ENCODE measurements at regions not wholly inside any gene's neighbourhood (a gene's known extent, or its start where the extent isn't known, plus 50 kb on each side); places are given as distances from the start of the nearest gene placed in this dataset.

GRCh38 chr13:94917824-94918223, 205.5 kb upstream of the SOX21 start:
- Histone ChIP-seq H4K8ac (ENCODE audit: low read depth in 2 of 2, low read length in 2 of 2) (no peak overlapping the region), H2AK9ac (replicated peaks; ENCODE audit: low read depth, low read length, poor library complexity) (no peak overlapping the region), H3K27me3 (ENCODE audit: control insufficient read depth, insufficient read depth, low read length) (no peaks in the 10 kb centered on the region; the same call in 1 of the 2 replicates), H3K4me2 (ENCODE audit: low read depth, low read length) (no peak overlapping the region), H3K4ac (ENCODE audit: low read depth, low read length) (no peak overlapping the region), H3K27ac (ENCODE audit: insufficient read depth, low read length) (no peak overlapping the region), H4K5ac (ENCODE audit: low read depth, low read length) (no peak overlapping the region), H3K79me1 (ENCODE audit: low read depth in 1 of 2, low read length in 2 of 2) (no peaks in the 10 kb centered on the region), H2BK120ac (ENCODE audit: low read depth, low read length) (no peak overlapping the region), H3K56ac (ENCODE audit: extremely low read depth, insufficient read depth, low read length) (no peak overlapping the region), H2BK5ac (ENCODE audit: low read depth, low read length, poor library complexity, severe bottlenecking) (no peak overlapping the region), H3K9me1 (ENCODE audit: insufficient read depth, low read length) (no peaks in the 10 kb centered on the region), H3K4me3 (ENCODE audit: insufficient read depth, low read depth, low read length) (no peak overlapping the region), H3K18ac (ENCODE audit: low read depth, low read length) (no peak overlapping the region), H3K9me3 (ENCODE audit: control insufficient read depth, insufficient read depth, low read length) (no peaks in the 10 kb centered on the region), H4K20me1 (ENCODE audit: insufficient read depth, low read length) (no peaks in the 10 kb centered on the region), H2AK5ac (ENCODE audit: low read depth, low read length) (no peak overlapping the region), H3K14ac (replicated peaks; ENCODE audit: low read depth, low read length) (no peak overlapping the region), H3K4me1 (ENCODE audit: control insufficient read depth, insufficient read depth, low read length) (no peaks in the 10 kb centered on the region), H2BK15ac (ENCODE audit: low read depth, low read length) (no peak overlapping the region), H3K36me3 (ENCODE audit: control insufficient read depth, insufficient read depth, low read length) (no peaks in the 10 kb centered on the region), H2AFZ (replicated peaks; ENCODE audit: low read length, poor library complexity) (no peak overlapping the region), H2BK20ac (ENCODE audit: low read depth, low read length) (no peak overlapping the region), H3K9ac (ENCODE audit: low read depth, low read length) (no peak overlapping the region), H4K91ac (ENCODE audit: insufficient read depth, low read depth, low read length) (no peak overlapping the region), H3K23ac (ENCODE audit: low read depth, low read length) (no peak overlapping the region)
- ATAC-seq (ENCODE audit: low read depth) (no peak), DNase-seq (no peak)
- BruUV-seq (replicated peaks): no TSS peak
- dilution Hi-C loops (cut with HindIII; ENCODE audit: low sequenced_read_pairs, unreplicated experiment): no loop called here
- intact Hi-C loops (cut with micrococcal nuclease): no loop called here
- ChIA-PET CTCF (no interaction called here), POLR2A (ENCODE audit: unreplicated experiment) (no interaction called here)
- no peak for TF ChIP-seq MAZ (IDR thresholded peaks at IDR 0.05; ENCODE audit: borderline replicate concordance, low read depth, low read length)
- TF ChIP-seq POLR2A (IDR thresholded peaks at IDR 0.05; ENCODE audit: low read depth, low read length): no peak
- no peak for TF ChIP-seq BHLHE40 (IDR thresholded peaks at IDR 0.05; ENCODE audit: low read depth, low read length)
- no peak for TF ChIP-seq CEBPB (IDR thresholded peaks at IDR 0.05; ENCODE audit: low read depth, low read length)
- no peak for TF ChIP-seq FOS (IDR thresholded peaks at IDR 0.05; ENCODE audit: low read depth, low read length)
- no peak for TF ChIP-seq MXI1 (IDR thresholded peaks at IDR 0.05; ENCODE audit: borderline replicate concordance, low read depth, low read length)
- TF ChIP-seq RCOR1 (IDR thresholded peaks at IDR 0.05; ENCODE audit: insufficient replicate concordance, low read length): no peak
- TF ChIP-seq RAD21 (IDR thresholded peaks at IDR 0.05; ENCODE audit: low read length): no peak
- no peak for TF ChIP-seq CHD1 (IDR thresholded peaks at IDR 0.05; ENCODE audit: low read depth, low read length)
- no peak for TF ChIP-seq NFE2L2 (IDR thresholded peaks at IDR 0.05; ENCODE audit: low read depth, low read length)
- no peak for TF ChIP-seq USF2 (IDR thresholded peaks at IDR 0.05; ENCODE audit: low read depth, low read length)
- no peak for TF ChIP-seq ELK1 (IDR thresholded peaks at IDR 0.05; ENCODE audit: borderline replicate concordance, low read depth, low read length)
- TF ChIP-seq RFX5 (IDR thresholded peaks at IDR 0.05; ENCODE audit: low read depth, low read length): no peak
- TF ChIP-seq CTCF (conservative IDR thresholded peaks at IDR 0.05; ENCODE audit: low read depth, low read length): no peak
- no peak for TF ChIP-seq SMC3 (IDR thresholded peaks at IDR 0.05; ENCODE audit: low read depth, low read length)
- TF ChIP-seq MAFK (IDR thresholded peaks at IDR 0.05; ENCODE audit: low read depth, low read length): no peak
- no CpG with 5 or more reads among the region's 2 CpGs for WGBS, 2 experiments (ENCODE audit: extremely low coverage in 2 of 2, insufficient read length in 1 of 2)
- in situ Hi-C loops (cut with MboI; ENCODE audit: low sequenced_read_pairs): no loop called here
